Upper lobe of right lung (tissue), 1 donor: ENCODE measurements at regions not wholly inside any gene's neighbourhood (a gene's known extent, or its start where the extent isn't known, plus 50 kb on each side); places are given as distances from the start of the nearest gene placed in this dataset.
"Not testable (repeated sequence)": the region's sequence is repeated elsewhere in the genome, so short reads cannot be mapped to it uniquely, and the experiment has no call there.

Experiments
- ATAC-seq: fragments of 200-7000 bp; cut with Tn5 transposase; one replicate; pipeline ENCODE4 v1.9.1; 2020; ENCODE audit warnings: mild to moderate bottlenecking, moderate library complexity
- DNase-seq: peaks from one replicate; pipeline ENCODE4 v3.0.0-alpha.2; 2020
- H3K27ac ChIP-seq: fragments of 200-600 bp; one replicate; pipeline ENCODE4 v1.8.0; 2022
- H3K27me3 ChIP-seq: fragments of 200-600 bp; one replicate; pipeline ENCODE4 v1.8.0; 2022; ENCODE audit warnings: mild to moderate bottlenecking
- H3K36me3 ChIP-seq: fragments of 200-600 bp; one replicate; pipeline ENCODE4 v1.8.0; 2022
- H3K4me1 ChIP-seq: fragments of 200-600 bp; one replicate; pipeline ENCODE4 v1.8.0; 2022
- H3K4me3 ChIP-seq: fragments of 200-600 bp; one replicate; pipeline ENCODE4 v1.8.0; 2022; ENCODE audit warnings: mild to moderate bottlenecking
- H3K9me3 ChIP-seq: fragments of 200-600 bp; one replicate; pipeline ENCODE4 v1.8.0; 2022
- intact Hi-C: fragments of 100-400 bp; cut with DNase I; formaldehyde crosslinking; loops from one replicate; pipeline ENCODE4 v1.11.0; 2022
- TF ChIP-seq, protein P1 (sequence below): fragments of 200-600 bp; IDR thresholded peaks from one replicate; pipeline ENCODE4 v1.8.0; 2022; ENCODE audit warnings: antibody characterized with exemption
- donor health status: DM: no; HTN: yes; CAD: no; lungs with severe emphysema.

DNA sequence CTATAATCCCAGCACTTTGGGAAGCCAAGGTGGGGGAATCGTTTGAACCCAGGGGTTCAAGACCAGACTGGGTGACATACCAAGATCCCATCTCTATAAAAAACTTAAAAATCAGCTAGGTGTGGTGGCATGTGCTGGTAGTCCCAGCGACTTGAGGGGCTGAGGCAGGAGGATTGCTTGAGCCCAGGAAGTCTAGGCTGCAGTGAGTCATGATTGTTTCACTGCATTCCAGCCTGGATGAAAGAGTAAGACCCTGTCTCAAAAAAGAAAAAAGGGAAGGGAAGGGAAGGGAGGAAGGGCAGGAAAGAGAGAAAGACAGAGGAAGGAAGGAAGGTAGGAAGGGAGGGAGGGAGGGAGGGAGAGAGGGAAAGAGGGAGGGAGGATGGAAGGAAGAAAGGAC lies 133.7 kb upstream of the LRRN1 start:
- H3K4me3 ChIP-seq, result no peak overlapping the region
- no peaks in the 10 kb centered on the region for H3K4me1 ChIP-seq
- DNase-seq (no peak), ATAC-seq (no peak)
- no peaks in the 10 kb centered on the region for H3K27me3 ChIP-seq
- H3K27ac ChIP-seq, result no peak overlapping the region
- intact Hi-C loops, result no loop called here
- no peaks in the 10 kb centered on the region for H3K9me3 ChIP-seq
- no peaks in the 10 kb centered on the region for H3K36me3 ChIP-seq
- TF ChIP-seq, protein P1, sequence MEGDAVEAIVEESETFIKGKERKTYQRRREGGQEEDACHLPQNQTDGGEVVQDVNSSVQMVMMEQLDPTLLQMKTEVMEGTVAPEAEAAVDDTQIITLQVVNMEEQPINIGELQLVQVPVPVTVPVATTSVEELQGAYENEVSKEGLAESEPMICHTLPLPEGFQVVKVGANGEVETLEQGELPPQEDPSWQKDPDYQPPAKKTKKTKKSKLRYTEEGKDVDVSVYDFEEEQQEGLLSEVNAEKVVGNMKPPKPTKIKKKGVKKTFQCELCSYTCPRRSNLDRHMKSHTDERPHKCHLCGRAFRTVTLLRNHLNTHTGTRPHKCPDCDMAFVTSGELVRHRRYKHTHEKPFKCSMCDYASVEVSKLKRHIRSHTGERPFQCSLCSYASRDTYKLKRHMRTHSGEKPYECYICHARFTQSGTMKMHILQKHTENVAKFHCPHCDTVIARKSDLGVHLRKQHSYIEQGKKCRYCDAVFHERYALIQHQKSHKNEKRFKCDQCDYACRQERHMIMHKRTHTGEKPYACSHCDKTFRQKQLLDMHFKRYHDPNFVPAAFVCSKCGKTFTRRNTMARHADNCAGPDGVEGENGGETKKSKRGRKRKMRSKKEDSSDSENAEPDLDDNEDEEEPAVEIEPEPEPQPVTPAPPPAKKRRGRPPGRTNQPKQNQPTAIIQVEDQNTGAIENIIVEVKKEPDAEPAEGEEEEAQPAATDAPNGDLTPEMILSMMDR, result no peak

DNA sequence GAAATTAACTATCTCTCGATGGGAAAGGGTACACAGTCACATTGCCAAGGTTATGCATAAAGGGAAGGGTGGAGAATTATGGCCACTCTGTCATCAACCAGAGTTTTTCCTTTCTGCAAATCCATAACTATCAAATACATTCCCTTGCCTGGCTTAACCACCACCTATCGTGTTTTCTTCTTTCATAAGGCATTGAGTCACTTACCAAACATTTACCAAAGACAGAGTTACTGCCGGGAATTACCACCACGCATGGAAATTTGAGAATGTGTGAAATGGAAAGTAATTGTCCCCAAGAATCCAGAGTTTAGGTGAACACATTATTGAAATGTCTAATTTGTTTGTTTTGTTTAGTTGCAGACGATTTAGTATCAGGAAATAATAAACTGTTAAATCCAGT lies 134.3 kb upstream of the LRRN1 start:
- ATAC-seq, result no peak
- DNase-seq, result no peak
- Histone ChIP-seq H3K27me3 (no peaks in the 10 kb centered on the region), H3K9me3 (no peaks in the 10 kb centered on the region), H3K4me3 (no peak overlapping the region), H3K4me1 (no peaks in the 10 kb centered on the region), H3K27ac (no peak overlapping the region), H3K36me3 (no peaks in the 10 kb centered on the region)
- TF ChIP-seq, protein P1, result no peak
- intact Hi-C loops, result no loop called here

DNA sequence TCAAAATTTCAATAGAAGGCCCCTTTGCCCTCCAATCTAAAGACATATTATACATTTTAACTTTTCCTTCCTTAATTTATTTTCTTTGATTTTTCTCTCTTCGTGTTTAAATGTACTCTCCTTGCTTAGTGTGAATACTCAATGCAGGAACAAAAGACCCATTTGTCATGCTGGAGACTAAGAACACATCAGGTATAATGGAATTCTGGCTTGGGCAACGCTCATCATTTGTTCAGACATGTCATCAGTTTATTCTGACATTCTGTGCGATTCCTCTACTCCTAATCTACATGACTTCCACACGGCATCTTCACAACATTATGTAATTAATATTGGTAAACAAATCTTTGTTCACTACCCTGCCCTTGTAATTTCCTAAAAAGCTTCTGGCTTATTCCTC lies 136.6 kb upstream of the LRRN1 start:
- no peaks in the 10 kb centered on the region for H3K4me1 ChIP-seq
- H3K27ac ChIP-seq, result no peak overlapping the region
- no peak overlapping the region for H3K4me3 ChIP-seq
- ATAC-seq (no peak), DNase-seq (no peak)
- no peaks in the 10 kb centered on the region for H3K9me3 ChIP-seq
- H3K27me3 ChIP-seq, result no peaks in the 10 kb centered on the region
- TF ChIP-seq, protein P1, result no peak
- no peaks in the 10 kb centered on the region for H3K36me3 ChIP-seq
- intact Hi-C loops, result no loop called here

DNA sequence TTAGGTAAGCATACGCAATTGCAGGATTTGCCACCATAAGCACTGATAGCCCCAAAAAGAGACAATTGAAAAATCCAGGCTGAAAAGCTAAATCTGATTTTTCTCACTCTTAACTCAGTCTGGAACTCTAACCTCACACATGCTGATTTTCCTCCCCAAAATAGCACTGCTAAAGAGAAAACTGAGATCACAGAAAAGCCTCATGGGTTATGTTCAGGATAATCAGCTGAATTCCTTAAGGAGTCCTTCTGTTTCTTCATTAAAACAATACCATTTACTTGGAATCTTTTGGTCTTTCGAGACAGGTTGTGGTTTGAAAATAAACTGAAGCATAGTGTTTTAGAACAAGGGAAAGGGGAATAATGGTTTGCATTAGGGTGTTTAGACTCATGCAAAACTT lies 144.3 kb upstream of the LRRN1 start:
- Histone ChIP-seq H3K27me3 (no peaks in the 10 kb centered on the region), H3K4me1 (no peaks in the 10 kb centered on the region), H3K36me3 (no peaks in the 10 kb centered on the region), H3K27ac (no peak overlapping the region), H3K9me3 (no peaks in the 10 kb centered on the region), H3K4me3 (no peak overlapping the region)
- intact Hi-C loops, result no loop called here
- DNase-seq (no peak), ATAC-seq (no peak)
- TF ChIP-seq, protein P1, result no peak

DNA sequence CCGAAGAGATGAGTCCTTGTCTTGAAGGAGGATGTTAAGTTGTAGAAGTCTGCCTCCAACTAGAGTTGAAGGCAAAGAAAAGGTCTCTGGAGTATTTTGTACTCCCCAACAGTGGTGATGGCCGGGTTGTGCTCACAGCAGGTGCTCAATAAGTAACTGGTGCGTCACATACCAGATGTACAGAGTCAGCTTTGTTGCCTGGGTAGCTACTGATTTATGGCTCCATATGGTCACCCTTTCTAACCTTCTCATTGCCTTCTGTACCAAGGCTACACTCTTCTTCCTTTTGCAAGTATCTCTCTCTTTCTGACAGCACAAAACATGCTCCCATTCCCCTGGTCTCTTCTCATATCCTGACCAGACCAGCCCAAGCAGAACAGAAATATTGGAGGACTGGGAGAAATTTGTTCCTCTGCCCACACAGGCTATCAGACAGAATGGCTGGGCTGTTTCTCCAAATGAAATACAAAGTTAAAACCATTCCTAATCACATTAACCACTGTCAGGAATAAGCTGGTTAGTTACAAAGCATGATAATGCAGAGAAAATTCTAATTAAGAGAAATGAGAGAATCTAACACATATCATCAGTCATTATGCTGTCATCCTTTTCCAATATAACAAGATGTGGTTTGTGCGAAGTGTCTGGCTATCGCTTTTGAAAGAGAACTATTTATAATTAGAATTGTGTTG lies 150.1 kb upstream of the LRRN1 start:
- TF ChIP-seq, protein P1, result no peak
- H3K9me3 ChIP-seq, result no peaks in the 10 kb centered on the region
- H3K4me3 ChIP-seq, result no peak overlapping the region
- no peaks in the 10 kb centered on the region for H3K27me3 ChIP-seq
- intact Hi-C loops, result no loop called here
- ATAC-seq (no peak), DNase-seq (no peak)
- no peak overlapping the region for H3K27ac ChIP-seq
- H3K4me1 ChIP-seq, result no peaks in the 10 kb centered on the region
- H3K36me3 ChIP-seq, result no peaks in the 10 kb centered on the region

DNA sequence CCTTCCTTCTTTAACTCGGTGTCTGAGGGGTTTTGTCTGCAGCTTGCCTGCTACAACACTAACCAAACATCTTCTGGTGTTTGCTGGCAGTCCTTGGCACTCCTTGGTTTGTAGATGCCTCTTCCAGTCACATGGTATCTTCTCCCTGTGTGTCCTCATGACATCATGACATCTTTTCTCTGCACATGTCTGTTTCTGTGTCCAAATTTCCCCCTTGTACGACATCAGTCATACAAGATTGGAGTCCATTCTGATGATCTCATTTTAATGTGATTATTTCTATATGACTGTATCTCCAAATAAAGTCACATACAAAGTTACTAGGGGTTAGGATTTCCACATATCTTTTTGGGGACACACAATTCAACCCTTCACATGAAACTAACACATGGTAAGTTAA lies 152.3 kb upstream of the LRRN1 start:
- intact Hi-C loops, result no loop called here
- ATAC-seq (no peak), DNase-seq (no peak)
- no peaks in the 10 kb centered on the region for H3K27me3 ChIP-seq
- no peak overlapping the region for H3K27ac ChIP-seq
- no peaks in the 10 kb centered on the region for H3K9me3 ChIP-seq
- no peak overlapping the region for H3K4me3 ChIP-seq
- TF ChIP-seq, protein P1, result no peak
- H3K4me1 ChIP-seq, result no peaks in the 10 kb centered on the region
- H3K36me3 ChIP-seq, result no peaks in the 10 kb centered on the region

DNA sequence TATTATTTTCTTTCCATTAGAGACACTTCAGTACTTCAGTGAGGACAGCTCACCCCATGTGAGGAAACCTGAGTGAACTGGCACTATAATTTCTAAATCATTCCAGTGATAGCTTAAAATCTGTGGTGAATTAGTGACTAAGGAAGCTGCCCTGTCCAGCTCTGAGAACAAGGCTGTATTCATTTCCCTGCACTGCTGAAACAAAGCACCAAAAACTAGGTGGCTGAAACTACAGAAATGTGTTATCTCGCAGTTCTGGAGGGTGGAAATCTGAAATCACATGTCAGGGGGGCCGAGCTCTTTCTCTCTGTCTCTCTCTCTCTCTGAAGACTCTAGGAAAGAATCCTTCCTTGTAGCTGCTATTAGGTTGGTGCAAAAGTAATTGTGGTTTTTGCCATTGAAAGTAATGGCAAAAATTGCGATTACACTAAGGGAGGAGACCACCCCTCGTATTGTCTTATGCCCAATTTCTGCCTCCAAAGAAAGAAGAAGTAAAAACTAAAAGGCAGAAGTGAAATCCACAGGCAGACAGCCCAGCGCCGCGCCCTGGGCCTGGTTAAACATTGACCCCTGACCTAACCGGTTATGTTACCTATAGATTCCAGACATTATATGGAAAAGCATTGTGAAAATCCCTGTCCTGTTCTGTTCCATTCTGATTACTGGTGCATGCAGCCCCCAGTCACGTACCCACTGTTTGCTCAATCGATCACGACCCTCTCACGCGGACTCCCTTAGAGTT lies 153.0 kb upstream of the LRRN1 start:
- H3K27me3 ChIP-seq, H3K36me3 ChIP-seq, H3K27ac ChIP-seq, DNase-seq, intact Hi-C loops, ATAC-seq, H3K9me3 ChIP-seq, H3K4me1 ChIP-seq, H3K4me3 ChIP-seq: not testable (repeated sequence)
